Right lobe of liver (tissue), 6 donors: ENCODE measurements at regions not wholly inside any gene's neighbourhood (a gene's known extent, or its start where the extent isn't known, plus 50 kb on each side); places are given as distances from the start of the nearest gene placed in this dataset.
"Not testable (repeated sequence)": the region's sequence is repeated elsewhere in the genome, so short reads cannot be mapped to it uniquely, and the experiment has no call there.

Experiments used
- ATAC-seq, 4 donors: fragments of 200-7000 bp; cut with Tn5 transposase; one replicate each; pipeline ENCODE4 v1.9.1; 2020; ENCODE audit warnings: mild to moderate bottlenecking in 4 of 4, moderate library complexity in 4 of 4
- DNase-seq, 3 donors: peaks; one replicate each; pipeline ENCODE4 v3.0.0-alpha.2; 2020
- H3K27ac ChIP-seq, 3 donors: fragments of 200-600 bp; one replicate each; pipeline ENCODE4 v1.8.0; 2022
- H3K27me3 ChIP-seq, 2 donors: fragments of 200-600 bp; one replicate each; pipeline ENCODE4 v1.8.0; 2022
- H3K36me3 ChIP-seq, 4 donors: fragments of 200-600 bp; sonication (generic) in 1 of 4; one replicate each; pipeline versions ENCODE4 v1.5.1 to v1.8.0; 2017 to 2022; ENCODE audit warnings: control low read depth in 1 of 4
- H3K4me1 ChIP-seq, 4 donors: fragments of 200-600 bp; sonication (generic) in 1 of 4; one replicate each; pipeline versions ENCODE4 v1.5.1 to v1.8.0; 2017 to 2022; ENCODE audit warnings: control low read depth in 1 of 4
- H3K4me3 ChIP-seq, 3 donors: fragments of 200-600 bp; one replicate each; pipeline ENCODE4 v1.8.0; 2022
- H3K9me3 ChIP-seq, 4 donors: fragments of 200-600 bp; sonication (generic) in 1 of 4; one replicate each; pipeline versions ENCODE4 v1.5.1 to v1.8.0; 2017 to 2022; ENCODE audit warnings: control low read depth in 1 of 4
- POLR2A ChIP-seq: fragments of 450-650 bp; IDR thresholded peaks from one replicate; pipeline ENCODE4 v1.6.1; 2017; ENCODE audit warnings: antibody characterized with exemption, mild to moderate bottlenecking
- WGBS: methylation state at CpG from one replicate; pipeline ENCODE4 v1.1.6; 2018; ENCODE audit warnings: low coverage, low lambda C conversion rate; ENCODE audit not compliant: insufficient coverage; ENCODE audit errors: missing lambda C conversion rate; 5-methylcytosine and 5-hydroxymethylcytosine counted together
- intact Hi-C, 2 donors: fragments of 100-400 bp; cut with DNase I; formaldehyde crosslinking; loops; one replicate each; pipeline versions ENCODE4 v1.11.2 to v1.14.1; 2022
- TF ChIP-seq, protein P1 (sequence below), 4 donors: fragments of 200-600 bp in 3 of 4; fragments of 450-650 bp in 1 of 4; IDR thresholded peaks; one replicate each; pipeline versions ENCODE4 v1.5.1 to v1.8.0; 2016 to 2022; ENCODE audit warnings: antibody characterized with exemption in 4 of 4, mild to moderate bottlenecking in 2 of 4
- donor health status: DM: no; HTN: yes; CAD: no.
- donor health status: DM: no; HTN: no; CAD: no.
- donor health status: DM: no; HTN: no; CAD: no.
- donor health status: DM: no; HTN: yes; CAD: no.
- donor health status: DM: no; HTN: yes; CAD: no.

GRCh38 chr16:62261760-62262159 lies 225.5 kb upstream of the CDH8 start:
- no peak for ATAC-seq
- peaks cover 0 to 6% (median 0%) of the 10 kb centered on the region in 4 donors for H3K9me3 ChIP-seq
- intact Hi-C loops: no loop called here
- TF ChIP-seq, protein P1, sequence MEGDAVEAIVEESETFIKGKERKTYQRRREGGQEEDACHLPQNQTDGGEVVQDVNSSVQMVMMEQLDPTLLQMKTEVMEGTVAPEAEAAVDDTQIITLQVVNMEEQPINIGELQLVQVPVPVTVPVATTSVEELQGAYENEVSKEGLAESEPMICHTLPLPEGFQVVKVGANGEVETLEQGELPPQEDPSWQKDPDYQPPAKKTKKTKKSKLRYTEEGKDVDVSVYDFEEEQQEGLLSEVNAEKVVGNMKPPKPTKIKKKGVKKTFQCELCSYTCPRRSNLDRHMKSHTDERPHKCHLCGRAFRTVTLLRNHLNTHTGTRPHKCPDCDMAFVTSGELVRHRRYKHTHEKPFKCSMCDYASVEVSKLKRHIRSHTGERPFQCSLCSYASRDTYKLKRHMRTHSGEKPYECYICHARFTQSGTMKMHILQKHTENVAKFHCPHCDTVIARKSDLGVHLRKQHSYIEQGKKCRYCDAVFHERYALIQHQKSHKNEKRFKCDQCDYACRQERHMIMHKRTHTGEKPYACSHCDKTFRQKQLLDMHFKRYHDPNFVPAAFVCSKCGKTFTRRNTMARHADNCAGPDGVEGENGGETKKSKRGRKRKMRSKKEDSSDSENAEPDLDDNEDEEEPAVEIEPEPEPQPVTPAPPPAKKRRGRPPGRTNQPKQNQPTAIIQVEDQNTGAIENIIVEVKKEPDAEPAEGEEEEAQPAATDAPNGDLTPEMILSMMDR (IDR thresholded peaks at IDR 0.05): no peak
- no peak for TF ChIP-seq POLR2A
- no peaks in the 10 kb centered on the region for H3K4me1 ChIP-seq
- H3K36me3 ChIP-seq: no peaks in the 10 kb centered on the region
- no peak overlapping the region for H3K4me3 ChIP-seq
- H3K27me3 ChIP-seq: no peaks in the 10 kb centered on the region
- 77% methylated on average over 3 of the region's 3 CpGs for WGBS
- DNase-seq: no peak
- no peak overlapping the region for H3K27ac ChIP-seq

- H3K4me3 ChIP-seq, H3K27ac ChIP-seq, H3K9me3 ChIP-seq, H3K27me3 ChIP-seq, DNase-seq, H3K4me1 ChIP-seq, H3K36me3 ChIP-seq, ATAC-seq, intact Hi-C loops: not testable (repeated sequence)
- 56% methylated on average over 2 of the region's 2 CpGs for WGBS
These were observed 222.7 kb upstream of the CDH8 start for GRCh38 chr16:62258931-62259435.

DNA sequence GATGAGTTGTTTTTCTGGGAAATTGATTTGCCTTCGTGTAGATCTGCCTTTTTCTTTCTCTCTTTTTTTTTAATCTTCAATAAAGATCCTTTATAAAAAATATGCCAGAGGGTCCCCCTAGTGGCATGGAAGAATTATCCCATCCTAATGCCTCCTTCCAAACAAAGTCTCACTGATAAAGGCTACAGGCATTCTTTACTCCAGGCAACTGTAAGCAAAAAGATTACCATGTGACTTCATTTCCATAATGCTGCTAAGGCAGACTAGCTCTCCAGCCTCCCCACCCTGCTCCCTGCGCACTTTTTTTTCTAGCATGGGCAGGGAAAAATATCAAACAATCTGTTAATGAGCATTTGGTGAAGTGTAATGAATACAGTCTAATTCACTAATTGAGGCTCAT lies 220.2 kb upstream of the CDH8 start:
- Histone ChIP-seq H3K27me3 (no peaks in the 10 kb centered on the region), H3K4me1 (no peaks in the 10 kb centered on the region), H3K36me3 (no peaks in the 10 kb centered on the region), H3K9me3 (no peaks in the 10 kb centered on the region), H3K27ac (no peak overlapping the region), H3K4me3 (no peak overlapping the region)
- TF ChIP-seq, protein P1 (IDR thresholded peaks at IDR 0.05): peak in 3 of 4 donors; percentile 24 to 41 (median 35)
- no peak for TF ChIP-seq POLR2A
- DNase-seq: no peak
- ATAC-seq: no peak
- WGBS: 19% methylated on average over 2 of the region's 2 CpGs
- intact Hi-C loops: no loop called here

DNA sequence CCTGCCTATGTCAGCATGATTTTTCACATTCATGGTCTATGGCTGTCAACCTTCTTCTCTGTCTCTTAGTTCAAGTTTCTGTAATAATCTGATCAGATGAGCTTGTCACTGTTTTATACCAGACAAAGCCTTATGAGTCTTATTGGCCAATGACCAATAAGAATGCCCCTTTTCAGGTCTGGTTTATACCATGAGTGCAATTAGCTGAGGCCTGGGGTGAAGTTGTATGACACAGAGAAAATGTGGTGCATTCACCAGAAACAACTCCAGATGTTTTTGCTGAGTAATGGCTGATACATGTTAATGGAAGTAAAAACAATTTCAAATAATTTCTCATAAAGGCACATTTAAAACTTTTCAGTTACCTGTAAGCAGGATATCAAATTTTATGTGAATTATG lies 218.6 kb upstream of the CDH8 start:
- no peaks in the 10 kb centered on the region for H3K36me3 ChIP-seq
- DNase-seq: no peak

GRCh38 chr16:62254372-62254771 lies 218.1 kb upstream of the CDH8 start:
- DNase-seq (no peak), ATAC-seq (no peak)
- H3K27ac ChIP-seq: no peak overlapping the region
- intact Hi-C loops: no loop called here
- H3K4me3 ChIP-seq: no peak overlapping the region
- no peak for TF ChIP-seq POLR2A
- TF ChIP-seq, protein P1 (IDR thresholded peaks at IDR 0.05): no peak
- H3K36me3 ChIP-seq: no peaks in the 10 kb centered on the region
- H3K9me3 ChIP-seq: no peaks in the 10 kb centered on the region
- 56% methylated on average over 4 of the region's 5 CpGs for WGBS
- no peaks in the 10 kb centered on the region for H3K4me1 ChIP-seq
- H3K27me3 ChIP-seq: no peaks in the 10 kb centered on the region

More for the DNA sequence above, 218.6 kb upstream of the CDH8 start:
- intact Hi-C loops: no loop called here
- Histone ChIP-seq H3K4me1 (no peaks in the 10 kb centered on the region), H3K27me3 (no peaks in the 10 kb centered on the region), H3K27ac (no peak overlapping the region), H3K4me3 (no peak overlapping the region), H3K9me3 (no peaks in the 10 kb centered on the region)
- TF ChIP-seq, protein P1 (IDR thresholded peaks at IDR 0.05): no peak
- no peak for TF ChIP-seq POLR2A
- ATAC-seq: no peak
